Epithelial cell of proximal tubule (primary cell): ENCODE measurements at regions not wholly inside any gene's neighbourhood (a gene's known extent, or its start where the extent isn't known, plus 50 kb on each side); places are given as distances from the start of the nearest gene placed in this dataset.

Experiments used
- DNase-seq: peaks from one replicate; pipeline ENCODE4 v3.0.0-alpha.2; 2011; ENCODE audit warnings: low read depth
- H3K4me3 ChIP-seq: 2 replicates; pipeline ENCODE4 v1.5.1; 2011; ENCODE audit warnings: low read depth, mild to moderate bottlenecking, low read length
- CTCF ChIP-seq: conservative IDR thresholded peaks from 2 replicates; pipeline ENCODE4 v1.5.1; 2012; ENCODE audit warnings: low read depth, mild to moderate bottlenecking, low read length

GRCh38 chr2:23029951-23030350 is 355.0 kb upstream of the KLHL29 start:
- no peak for DNase-seq
- no peak overlapping the region for H3K4me3 ChIP-seq
- TF ChIP-seq CTCF = no peak

GRCh38 chr2:23034996-23035395 is 350.0 kb upstream of the KLHL29 start:
- H3K4me3 ChIP-seq = no peak overlapping the region
- DNase-seq = no peak
- TF ChIP-seq CTCF = no peak

- no peak for DNase-seq
- TF ChIP-seq CTCF = no peak
Measured at GRCh38 chr2:23036629-23037028, 348.4 kb upstream of the KLHL29 start.

GRCh38 chr2:23037596-23037995 is 347.4 kb upstream of the KLHL29 start:
- DNase-seq = no peak
- no peak for TF ChIP-seq CTCF
- no peak overlapping the region for H3K4me3 ChIP-seq

More at GRCh38 chr2:23036629-23037028, 348.4 kb upstream of the KLHL29 start:
- no peak overlapping the region for H3K4me3 ChIP-seq

GRCh38 chr2:23041443-23041842 is 343.5 kb upstream of the KLHL29 start:
- TF ChIP-seq CTCF = no peak
- no peak for DNase-seq
- no peak overlapping the region for H3K4me3 ChIP-seq

GRCh38 chr2:23042216-23042906 is 342.6 kb upstream of the KLHL29 start:
- no peak for TF ChIP-seq CTCF
- no peak overlapping the region for H3K4me3 ChIP-seq
- no peak for DNase-seq

- TF ChIP-seq CTCF = no peak
- H3K4me3 ChIP-seq = no peak overlapping the region
- no peak for DNase-seq
Measured at GRCh38 chr2:23050388-23050787, 334.6 kb upstream of the KLHL29 start.
